ENCODE measurements at regions not wholly inside any gene's neighbourhood (a gene's known extent, or its start where the extent isn't known, plus 50 kb on each side); places are given as distances from the start of the nearest gene placed in this dataset.
"Not testable (repeated sequence)": the region's sequence is repeated elsewhere in the genome, so short reads cannot be mapped to it uniquely, and the experiment has no call there.

GRCh38 chr18:77407733-77408132 is 158.1 kb downstream of the GALR1 start:
- TF ChIP-seq, protein P1, sequence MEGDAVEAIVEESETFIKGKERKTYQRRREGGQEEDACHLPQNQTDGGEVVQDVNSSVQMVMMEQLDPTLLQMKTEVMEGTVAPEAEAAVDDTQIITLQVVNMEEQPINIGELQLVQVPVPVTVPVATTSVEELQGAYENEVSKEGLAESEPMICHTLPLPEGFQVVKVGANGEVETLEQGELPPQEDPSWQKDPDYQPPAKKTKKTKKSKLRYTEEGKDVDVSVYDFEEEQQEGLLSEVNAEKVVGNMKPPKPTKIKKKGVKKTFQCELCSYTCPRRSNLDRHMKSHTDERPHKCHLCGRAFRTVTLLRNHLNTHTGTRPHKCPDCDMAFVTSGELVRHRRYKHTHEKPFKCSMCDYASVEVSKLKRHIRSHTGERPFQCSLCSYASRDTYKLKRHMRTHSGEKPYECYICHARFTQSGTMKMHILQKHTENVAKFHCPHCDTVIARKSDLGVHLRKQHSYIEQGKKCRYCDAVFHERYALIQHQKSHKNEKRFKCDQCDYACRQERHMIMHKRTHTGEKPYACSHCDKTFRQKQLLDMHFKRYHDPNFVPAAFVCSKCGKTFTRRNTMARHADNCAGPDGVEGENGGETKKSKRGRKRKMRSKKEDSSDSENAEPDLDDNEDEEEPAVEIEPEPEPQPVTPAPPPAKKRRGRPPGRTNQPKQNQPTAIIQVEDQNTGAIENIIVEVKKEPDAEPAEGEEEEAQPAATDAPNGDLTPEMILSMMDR (IDR thresholded peaks at IDR 0.05; ENCODE audit: insufficient read depth, low read depth, low read length): no peak
- no peak for DNase-seq (ENCODE audit: low read depth)
- H3K27me3 ChIP-seq (ENCODE audit: control insufficient read depth, insufficient read depth, low read length): no peaks in the 10 kb centered on the region
- POLR2A ChIA-PET: no interaction called here
- H3K4me3 ChIP-seq (ENCODE audit: low read depth, low read length): no peak overlapping the region
- CTCF ChIA-PET: no interaction called here
- no peaks in the 10 kb centered on the region for H3K36me3 ChIP-seq (ENCODE audit: control insufficient read depth, insufficient read depth, low read length)

- POLR2A ChIA-PET; H3K36me3 ChIP-seq (ENCODE audit: control insufficient read depth, insufficient read depth, low read length); DNase-seq (ENCODE audit: low read depth); H3K27me3 ChIP-seq (ENCODE audit: control insufficient read depth, insufficient read depth, low read length); H3K4me3 ChIP-seq (ENCODE audit: low read depth, low read length): not testable (repeated sequence)
- CTCF ChIA-PET: interaction anchor here (0.7 kb wide), 1 partner anchor 1111 kb away, joined by 3 read pairs; no protein-coding TSS in a partner anchor
Observed at GRCh38 chr18:77421546-77421945, 171.9 kb downstream of the GALR1 start.

DNA sequence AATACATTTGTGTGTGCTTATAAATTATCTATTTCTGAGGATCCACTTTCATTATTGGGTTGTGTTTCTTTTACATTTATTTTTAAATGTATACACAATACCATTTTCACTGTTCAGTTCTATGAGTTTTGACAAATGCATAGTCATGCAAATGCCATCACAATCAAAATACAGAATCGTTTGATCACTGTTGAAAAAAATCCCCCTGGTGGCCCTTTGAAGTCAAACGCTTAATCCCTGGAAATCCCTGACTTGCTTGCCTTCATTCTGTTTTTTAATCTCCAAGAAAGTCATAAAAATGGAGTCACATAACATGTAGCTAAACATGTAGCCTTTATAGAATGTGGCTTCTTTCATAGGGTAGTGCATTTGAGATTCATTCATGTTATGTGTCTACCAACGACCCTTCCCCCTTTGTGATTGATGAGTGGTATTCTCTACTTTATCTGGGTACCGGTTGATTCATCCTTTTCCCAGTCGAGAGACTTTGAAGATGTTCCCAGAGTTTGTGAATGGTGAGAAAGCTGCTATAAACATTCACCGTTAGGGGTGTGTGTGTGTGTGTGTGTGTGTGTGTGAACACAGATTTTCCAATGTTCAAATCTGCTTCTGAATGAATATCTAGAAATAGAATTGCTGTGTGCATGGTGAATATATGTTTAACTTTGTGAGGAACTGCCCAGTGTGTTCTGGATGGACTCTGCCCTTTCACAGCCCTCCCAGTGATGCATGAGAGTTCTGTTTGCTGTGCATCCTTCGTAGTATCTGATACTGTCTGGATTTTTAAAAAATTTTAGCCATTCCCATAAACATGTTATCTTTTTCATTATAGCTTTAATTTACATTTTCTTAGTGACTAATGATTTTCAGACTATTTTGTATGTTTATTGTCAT is 173.6 kb downstream of the GALR1 start:
- no peak for DNase-seq (ENCODE audit: low read depth)
- Histone ChIP-seq H3K27me3 (ENCODE audit: control insufficient read depth, insufficient read depth, low read length) (no peaks in the 10 kb centered on the region), H3K4me3 (ENCODE audit: low read depth, low read length) (no peak overlapping the region), H3K36me3 (ENCODE audit: control insufficient read depth, insufficient read depth, low read length) (no peaks in the 10 kb centered on the region)
- ChIA-PET POLR2A (no interaction called here), CTCF (interaction anchor here (0.6 kb wide), 1 partner anchor 140 kb away, joined by 3 read pairs; no protein-coding TSS in a partner anchor)
- TF ChIP-seq, protein P1 (IDR thresholded peaks at IDR 0.05; ENCODE audit: insufficient read depth, low read depth, low read length): no peak

- no peak for DNase-seq (ENCODE audit: low read depth)
- TF ChIP-seq, protein P1 (IDR thresholded peaks at IDR 0.05; ENCODE audit: insufficient read depth, low read depth, low read length): no peak
- CTCF ChIA-PET: no interaction called here
- no peak overlapping the region for H3K4me3 ChIP-seq (ENCODE audit: low read depth, low read length)
- no peaks in the 10 kb centered on the region for H3K27me3 ChIP-seq (ENCODE audit: control insufficient read depth, insufficient read depth, low read length)
- POLR2A ChIA-PET: no interaction called here
- no peaks in the 10 kb centered on the region for H3K36me3 ChIP-seq (ENCODE audit: control insufficient read depth, insufficient read depth, low read length)
Observed at GRCh38 chr18:77433076-77433475, 183.4 kb downstream of the GALR1 start.

DNA sequence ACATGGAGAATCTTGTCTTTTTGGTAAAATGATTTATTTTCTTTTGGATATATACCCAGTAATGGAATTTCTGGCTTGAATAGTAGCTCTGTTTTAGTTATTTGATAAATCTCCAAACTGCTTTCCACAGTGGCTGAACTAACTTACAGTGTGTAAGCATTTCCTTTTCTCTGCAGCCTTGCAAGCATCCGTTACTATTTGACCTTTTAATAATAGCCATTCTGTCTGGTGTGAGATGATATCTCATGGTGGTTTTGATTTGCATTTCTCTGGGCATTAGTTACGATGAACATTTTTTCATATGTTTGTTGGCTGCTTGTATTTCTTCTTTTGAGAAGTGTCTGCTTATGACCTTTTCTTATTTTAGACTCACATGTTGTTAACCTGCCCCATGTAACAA is 190.2 kb downstream of the GALR1 start:
- TF ChIP-seq, protein P1 (IDR thresholded peaks at IDR 0.05; ENCODE audit: insufficient read depth, low read depth, low read length): no peak
- H3K36me3 ChIP-seq (ENCODE audit: control insufficient read depth, insufficient read depth, low read length): no peaks in the 10 kb centered on the region
- ChIA-PET POLR2A (no interaction called here), CTCF (interaction anchor here (1.8 kb wide), 1 partner anchor 11 kb away, joined by 4 read pairs; no protein-coding TSS in a partner anchor)
- no peak overlapping the region for H3K4me3 ChIP-seq (ENCODE audit: low read depth, low read length)
- H3K27me3 ChIP-seq (ENCODE audit: control insufficient read depth, insufficient read depth, low read length): no peaks in the 10 kb centered on the region
- DNase-seq (ENCODE audit: low read depth): no peak
